CD4-positive, alpha-beta T cell (primary cell): ENCODE measurements at regions not wholly inside any gene's neighbourhood (a gene's known extent, or its start where the extent isn't known, plus 50 kb on each side); places are given as distances from the start of the nearest gene placed in this dataset.
A peak's percentile ranks its signal among the peaks of the same experiment; 100 is the strongest.
"Not testable (repeated sequence)": the region's sequence is repeated elsewhere in the genome, so short reads cannot be mapped to it uniquely, and the experiment has no call there.

ENCODE experiments used
- ATAC-seq: fragments of 200-7000 bp; cut with Tn5 transposase; one replicate; pipeline ENCODE4 v1.10.0; 2022; ENCODE audit warnings: mild to moderate bottlenecking; ENCODE audit not compliant: poor library complexity
- CTCF ChIA-PET: fragments of 350-600 bp; sonication (Branson Sonifier 250); formaldehyde crosslinking; loops from one replicate; lab custom pipeline; 2021; ENCODE audit warnings: antibody characterized with exemption, inconsistent platforms; lab: Charles Lee
- POLR2A ChIA-PET: fragments of 350-600 bp; sonication (Branson Sonifier 250); formaldehyde crosslinking; loops from one replicate; lab custom pipeline; 2021; ENCODE audit warnings: antibody characterized with exemption, inconsistent platforms; lab: Charles Lee
- DNase-seq, 14 experiments: peaks; one replicate each; pipeline ENCODE4 v3.0.0-alpha.2; 2013 to 2020; ENCODE audit warnings: mixed read lengths in 2 of 14
- H3K27ac ChIP-seq, 2 donors: one replicate each; pipeline versions ENCODE4 v1.5.1 to v1.7.0; 2013; ENCODE audit warnings: low read length in 2 of 2, low read depth in 1 of 2, mild to moderate bottlenecking in 1 of 2
- H3K27me3 ChIP-seq, 2 experiments: 1 replicate in 1 of 2; 2 replicates in 1 of 2; pipeline versions ENCODE4 v1.6.1 to v1.7.0; 2013; ENCODE audit warnings: low read length in 2 of 2, control low read depth in 1 of 2, mild to moderate bottlenecking in 1 of 2, moderate library complexity in 1 of 2; ENCODE audit not compliant: insufficient read depth in 2 of 2, control insufficient read depth in 1 of 2
- H3K36me3 ChIP-seq: one replicate; pipeline ENCODE4 v1.6.1; 2013; ENCODE audit warnings: low read length, control low read depth; ENCODE audit not compliant: insufficient read depth
- H3K4me1 ChIP-seq: one replicate; pipeline ENCODE4 v1.6.1; 2013; ENCODE audit warnings: low read length, control low read depth; ENCODE audit not compliant: insufficient read depth
- H3K4me3 ChIP-seq: one replicate; pipeline ENCODE4 v1.5.1; 2013; ENCODE audit warnings: mild to moderate bottlenecking, low read length, moderate library complexity
- H3K9me3 ChIP-seq, 2 experiments: 1 replicate in 1 of 2; 2 replicates in 1 of 2; pipeline versions ENCODE4 v1.6.1 to v1.7.0; 2013; ENCODE audit warnings: low read length in 2 of 2, mild to moderate bottlenecking in 2 of 2, control low read depth in 1 of 2, moderate library complexity in 1 of 2; ENCODE audit not compliant: control insufficient read depth in 1 of 2, insufficient read depth in 1 of 2
- H3K27ac Mint-ChIP-seq: one replicate; pipeline ENCODE4 v1.8.0; 2020; ENCODE audit warnings: mixed read lengths
- H3K27me3 Mint-ChIP-seq: one replicate; pipeline ENCODE4 v1.8.0; 2021; ENCODE audit warnings: mixed read lengths
- H3K36me3 Mint-ChIP-seq: one replicate; pipeline ENCODE4 v1.8.0; 2021; ENCODE audit warnings: low read depth, mixed read lengths
- H3K4me1 Mint-ChIP-seq: one replicate; pipeline ENCODE4 v1.8.0; 2021; ENCODE audit warnings: low read depth, mixed read lengths
- H3K4me3 Mint-ChIP-seq: one replicate; pipeline ENCODE4 v1.8.0; 2020; ENCODE audit warnings: mild to moderate bottlenecking, mixed read lengths
- H3K9me3 Mint-ChIP-seq: one replicate; pipeline ENCODE4 v1.8.0; 2020; ENCODE audit warnings: mixed read lengths
- CTCF ChIP-seq: fragments of 200-600 bp; IDR thresholded peaks from one replicate; pipeline ENCODE4 v1.8.0; 2022; ENCODE audit warnings: antibody characterized with exemption, mild to moderate bottlenecking
- intact Hi-C, 2 experiments: fragments of 100-400 bp; cut with DNase I in 1 of 2; cut with micrococcal nuclease in 1 of 2; formaldehyde crosslinking; loops; one replicate each; pipeline versions ENCODE4 v1.15.1 to v1.9.0; 2023 to 2025; cut with DNase I, micrococcal nuclease

- Histone ChIP-seq H3K4me1 (no peaks in the 10 kb centered on the region), H3K36me3 (no peaks in the 10 kb centered on the region), H3K27ac (no peak overlapping the region), H3K27me3 (no peaks in the 10 kb centered on the region), H3K9me3 (no peaks in the 10 kb centered on the region), H3K4me3 (no peak overlapping the region)
- ATAC-seq (no peak), DNase-seq (no peak)
- H3K27ac Mint-ChIP-seq, result no peak overlapping the region
- H3K4me1 Mint-ChIP-seq, result no peaks in the 10 kb centered on the region
- no peak overlapping the region for H3K4me3 Mint-ChIP-seq
- ChIA-PET CTCF (no interaction called here), POLR2A (no interaction called here)
- intact Hi-C loops, result no loop called here
- no peak for TF ChIP-seq CTCF
- no peaks in the 10 kb centered on the region for H3K27me3 Mint-ChIP-seq
- H3K9me3 Mint-ChIP-seq, result peaks cover 4% of the 10 kb centered on the region
- no peaks in the 10 kb centered on the region for H3K36me3 Mint-ChIP-seq
Observed at GRCh38 chr16:10265770-10266615, 83.8 kb upstream of the GRIN2A start.

- H3K27ac ChIP-seq, result no peak overlapping the region
- Mint-ChIP-seq H3K27ac (no peak overlapping the region), H3K9me3 (peaks cover 4% of the 10 kb centered on the region), H3K36me3 (no peaks in the 10 kb centered on the region), H3K27me3 (no peaks in the 10 kb centered on the region), H3K4me1 (no peaks in the 10 kb centered on the region), H3K4me3 (no peak overlapping the region)
- ATAC-seq (no peak), DNase-seq (no peak)
- no peak for TF ChIP-seq CTCF
- H3K9me3 ChIP-seq, result no peaks in the 10 kb centered on the region
- intact Hi-C loops, result no loop called here
- no peaks in the 10 kb centered on the region for H3K36me3 ChIP-seq
- POLR2A ChIA-PET, result no interaction called here
- H3K4me1 ChIP-seq, result no peaks in the 10 kb centered on the region
- CTCF ChIA-PET, result no interaction called here
- no peak overlapping the region for H3K4me3 ChIP-seq
- no peaks in the 10 kb centered on the region for H3K27me3 ChIP-seq
Observed at GRCh38 chr16:10266809-10267208, 84.6 kb upstream of the GRIN2A start.

GRCh38 chr16:10269632-10270031 is 87.4 kb upstream of the GRIN2A start:
- DNase-seq, result no peak
- Mint-ChIP-seq H3K9me3 (peaks cover 4% of the 10 kb centered on the region), H3K27me3 (no peaks in the 10 kb centered on the region), H3K36me3 (no peaks in the 10 kb centered on the region), H3K27ac (no peak overlapping the region), H3K4me3 (no peak overlapping the region), H3K4me1 (no peaks in the 10 kb centered on the region)
- no peak for ATAC-seq
- TF ChIP-seq CTCF, result no peak
- no peaks in the 10 kb centered on the region for H3K4me1 ChIP-seq
- ChIA-PET POLR2A (no interaction called here), CTCF (no interaction called here)
- H3K27ac ChIP-seq, result no peak overlapping the region
- H3K4me3 ChIP-seq, result no peak overlapping the region
- intact Hi-C loops, result no loop called here
- no peaks in the 10 kb centered on the region for H3K27me3 ChIP-seq
- H3K36me3 ChIP-seq, result no peaks in the 10 kb centered on the region
- no peaks in the 10 kb centered on the region for H3K9me3 ChIP-seq

GRCh38 chr16:10272250-10272854 is 90.1 kb upstream of the GRIN2A start:
- CTCF ChIA-PET, H3K27me3 ChIP-seq: not testable (repeated sequence)

GRCh38 chr16:10275214-10275996 is 93.2 kb upstream of the GRIN2A start:
- H3K27ac ChIP-seq, ATAC-seq, H3K36me3 ChIP-seq, POLR2A ChIA-PET, H3K27me3 Mint-ChIP-seq, intact Hi-C loops, H3K36me3 Mint-ChIP-seq, H3K27me3 ChIP-seq, CTCF ChIA-PET, H3K4me3 ChIP-seq, H3K4me3 Mint-ChIP-seq, H3K4me1 ChIP-seq, H3K9me3 Mint-ChIP-seq, H3K4me1 Mint-ChIP-seq: not testable (repeated sequence)
- peak overlapping the region; percentile 39 for H3K27ac Mint-ChIP-seq
- H3K9me3 ChIP-seq, result peaks cover 0 to 12% of the 10 kb centered on the region in 2 experiments
- peak in 1 of 14 experiments; percentile 20 for DNase-seq

More at GRCh38 chr16:10272250-10272854, 90.1 kb upstream of the GRIN2A start:
- H3K4me3 ChIP-seq, H3K4me1 Mint-ChIP-seq, H3K27ac Mint-ChIP-seq, H3K36me3 ChIP-seq, ATAC-seq, H3K9me3 Mint-ChIP-seq, DNase-seq, intact Hi-C loops, H3K27ac ChIP-seq, H3K4me3 Mint-ChIP-seq, H3K36me3 Mint-ChIP-seq, POLR2A ChIA-PET, H3K27me3 Mint-ChIP-seq, H3K4me1 ChIP-seq, H3K9me3 ChIP-seq: not testable (repeated sequence)
